H1 (cell line): ENCODE measurements at regions not wholly inside any gene's neighbourhood (a gene's known extent, or its start where the extent isn't known, plus 50 kb on each side); places are given as distances from the start of the nearest gene placed in this dataset.

ENCODE experiments used
- CTCF ChIP-seq, 3 experiments: IDR thresholded peaks; 1 replicate in 2 of 3; 2 replicates in 1 of 3; pipeline versions ENCODE4 v1.5.1 to v1.6.1; 2011; ENCODE audit warnings: low read length in 3 of 3, mild to moderate bottlenecking in 3 of 3, inconsistent platforms in 2 of 3, low read depth in 1 of 3, moderate library complexity in 1 of 3; ENCODE audit not compliant: insufficient read depth in 1 of 3; ENCODE audit errors: control extremely low read depth in 1 of 3
- JUN ChIP-seq: IDR thresholded peaks from 2 replicates; pipeline ENCODE4 v1.6.1; 2011; ENCODE audit warnings: low read depth, mild to moderate bottlenecking, improper control_type of control experiment, low read length
- MAFK ChIP-seq: IDR thresholded peaks from 2 replicates; pipeline ENCODE4 v1.6.1; 2012; ENCODE audit warnings: low read depth, mild to moderate bottlenecking, improper control_type of control experiment, low read length
- POLR2A ChIP-seq, 2 experiments: IDR thresholded peaks; 1 replicate in 1 of 2; 2 replicates in 1 of 2; pipeline ENCODE4 v1.6.1; 2011; ENCODE audit warnings: low read depth in 2 of 2, low read length in 2 of 2, mild to moderate bottlenecking in 2 of 2; ENCODE audit errors: control extremely low read depth in 1 of 2
- RBBP5 ChIP-seq: IDR thresholded peaks from 2 replicates; pipeline ENCODE4 v1.7.1; 2012; ENCODE audit warnings: low read depth, mild to moderate bottlenecking, inconsistent platforms, low read length, moderate library complexity, borderline replicate concordance
- RFX5 ChIP-seq: IDR thresholded peaks from 2 replicates; pipeline ENCODE4 v1.6.1; 2011; ENCODE audit warnings: low read depth, low read length, improper control_type of control experiment, borderline replicate concordance
- SRF ChIP-seq: IDR thresholded peaks from 2 replicates; pipeline ENCODE4 v1.6.1; 2011; ENCODE audit warnings: mild to moderate bottlenecking, low read depth, low read length, moderate library complexity

DNA sequence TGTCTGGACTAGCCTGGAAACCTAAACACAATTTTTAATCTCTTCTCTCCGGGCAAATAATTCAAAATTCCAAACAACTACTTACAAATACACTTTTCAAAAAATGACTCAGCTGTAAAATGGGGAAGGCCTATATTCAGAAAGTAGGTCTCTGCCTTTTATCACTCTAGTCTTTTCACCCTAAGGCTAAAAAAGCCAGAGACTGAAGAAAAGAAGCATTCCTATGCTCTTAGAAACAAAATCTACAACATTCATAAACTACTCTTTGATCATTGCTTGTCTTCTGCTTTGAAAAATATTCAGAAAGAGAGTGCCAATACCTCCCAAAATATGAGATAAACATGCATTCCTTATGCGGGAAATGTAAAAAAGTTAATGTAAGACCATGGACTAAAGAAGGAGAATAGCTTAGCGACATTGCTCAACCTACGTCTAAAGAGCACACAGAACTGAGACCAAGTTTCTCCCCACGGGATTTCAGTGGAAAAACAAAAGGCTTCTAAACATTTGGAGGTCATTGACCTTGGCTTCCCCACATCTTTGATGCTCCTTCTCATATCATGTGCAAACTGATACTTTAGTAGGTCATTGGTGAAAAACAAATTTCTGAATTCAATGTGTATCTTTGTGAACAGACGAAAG lies 74.4 kb upstream of the EPB41L3 start:
- TF ChIP-seq CTCF (IDR thresholded peaks at IDR 0.05; ENCODE audit: control extremely low read depth in 1 of 3, insufficient read depth in 1 of 3, low read depth in 1 of 3, low read length in 3 of 3) (no peak), RBBP5 (no peak), MAFK (no peak), SRF (no peak), RFX5 (no peak), POLR2A (IDR thresholded peaks at IDR 0.05; ENCODE audit: control extremely low read depth in 1 of 2, low read depth in 2 of 2, low read length in 2 of 2) (no peak), JUN (no peak)
